NCI-H345 treated with DMSO at 0.1 percent for 48 hours (cell line): ENCODE measurements at regions not wholly inside any gene's neighbourhood (a gene's known extent, or its start where the extent isn't known, plus 50 kb on each side); places are given as distances from the start of the nearest gene placed in this dataset.

Experiments used
- DNase-seq: peaks from one replicate; lab custom pipeline; 2025; ENCODE audit not compliant: unreplicated experiment; lab: John Stamatoyannopoulos, UW

- DNase-seq = no peak
Observed at GRCh38 chr12:46131732-46132469, 136.9 kb downstream of the SLC38A1 start.

- no peak for DNase-seq
Observed at GRCh38 chr12:46127656-46128055, 137.3 kb upstream of the SCAF11 start.

GRCh38 chr12:46126050-46126727 is 135.8 kb upstream of the SCAF11 start:
- no peak for DNase-seq

- DNase-seq = no peak
Observed at GRCh38 chr12:46124848-46125619, 134.7 kb upstream of the SCAF11 start.

GRCh38 chr12:46124132-46124847 is 133.9 kb upstream of the SCAF11 start:
- DNase-seq = no peak

- DNase-seq = no peak
Observed at GRCh38 chr12:46112364-46112763, 122.0 kb upstream of the SCAF11 start.

- no peak for DNase-seq
Observed at GRCh38 chr12:46111715-46112114, 121.3 kb upstream of the SCAF11 start.

GRCh38 chr12:46110928-46111699 is 120.7 kb upstream of the SCAF11 start:
- DNase-seq = no peak

- DNase-seq = no peak
Observed at GRCh38 chr12:46110223-46110611, 119.8 kb upstream of the SCAF11 start.

GRCh38 chr12:46109343-46110222 is 119.2 kb upstream of the SCAF11 start:
- DNase-seq = no peak

- DNase-seq = no peak
Observed at GRCh38 chr12:46108721-46109120, 118.3 kb upstream of the SCAF11 start.

GRCh38 chr12:46107591-46107990 is 117.2 kb upstream of the SCAF11 start:
- no peak for DNase-seq

- DNase-seq = no peak
Observed at GRCh38 chr12:46105735-46106134, 115.4 kb upstream of the SCAF11 start.

GRCh38 chr12:46103559-46104383 is 113.4 kb upstream of the SCAF11 start:
- DNase-seq = no peak

- no peak for DNase-seq
Observed at GRCh38 chr12:46101485-46101869, 111.1 kb upstream of the SCAF11 start.

- DNase-seq = no peak
Observed at GRCh38 chr12:46100551-46101484, 110.4 kb upstream of the SCAF11 start.

GRCh38 chr12:46089414-46090162 is 99.2 kb upstream of the SCAF11 start:
- DNase-seq = no peak
